ENCODE measurements at regions not wholly inside any gene's neighbourhood (a gene's known extent, or its start where the extent isn't known, plus 50 kb on each side); places are given as distances from the start of the nearest gene placed in this dataset.
A peak's percentile ranks its signal among the peaks of the same experiment; 100 is the strongest.

DNA sequence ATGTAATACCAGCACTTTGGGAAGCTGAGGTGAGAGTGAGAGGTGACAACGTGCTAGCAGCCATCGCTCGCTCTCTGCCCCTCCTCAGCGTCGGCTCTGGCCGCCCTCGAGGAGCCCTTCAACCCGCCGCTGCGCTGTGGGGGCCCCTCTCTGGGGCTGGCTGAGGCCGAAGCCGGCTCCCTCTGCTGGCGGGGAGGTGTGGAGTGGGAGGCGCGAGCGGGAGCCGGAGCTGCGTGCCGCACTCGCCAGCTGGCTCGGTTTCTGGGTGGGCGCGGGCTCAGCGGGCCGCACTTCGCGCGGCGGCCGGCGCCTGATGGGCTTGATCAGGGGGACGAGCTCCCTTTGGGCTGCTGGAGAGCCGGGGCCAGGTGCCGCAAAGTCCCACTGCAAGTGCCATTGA lies 98.9 kb upstream of the UBASH3B start:
- no peak overlapping the region for H2AK5ac ChIP-seq (ENCODE audit: low read length)
- no peaks in the 10 kb centered on the region for H3K79me2 ChIP-seq (ENCODE audit: control insufficient read depth, insufficient read depth, low read length)
- no peak overlapping the region for H2BK15ac ChIP-seq (replicated peaks; ENCODE audit: low read depth)
- H3K27me3 ChIP-seq (ENCODE audit: insufficient read depth, low read length, poor library complexity), result no peaks in the 10 kb centered on the region
- no peak overlapping the region for H3K4me2 ChIP-seq (ENCODE audit: low read length)
- H3K18ac ChIP-seq (ENCODE audit: low read length), result no peak overlapping the region
- peak overlapping the region; percentile 34 for H3K9ac ChIP-seq (ENCODE audit: low read length)
- H3K4me1 ChIP-seq (ENCODE audit: control insufficient read depth, low read depth, low read length), result no peaks in the 10 kb centered on the region
- no peak overlapping the region for H4K8ac ChIP-seq (ENCODE audit: low read depth, low read length)
- DNase-seq, result peak; percentile 54
- no CpG with 5 or more reads among the region's 34 CpGs for WGBS (ENCODE audit: extremely low coverage, insufficient coverage, low lambda C conversion rate)
- no peak overlapping the region for H3K27ac ChIP-seq (ENCODE audit: low read depth, low read length)
- H3K36me3 ChIP-seq (ENCODE audit: control insufficient read depth, insufficient read depth, low read length), result no peaks in the 10 kb centered on the region
- H3K56ac ChIP-seq (ENCODE audit: low read length), result peak overlapping the region; percentile 56
- no peak overlapping the region for H2BK120ac ChIP-seq (ENCODE audit: low read depth, low read length)
- H3K4me3 ChIP-seq (ENCODE audit: low read length), result no peak overlapping the region
- H3K79me1 ChIP-seq (ENCODE audit: low read length), result no peaks in the 10 kb centered on the region
- no peak overlapping the region for H3K23ac ChIP-seq (ENCODE audit: low read length)
- no peak overlapping the region for H2BK5ac ChIP-seq (ENCODE audit: low read length)
- H4K5ac ChIP-seq (ENCODE audit: low read length), result no peak overlapping the region
- H3K4ac ChIP-seq (ENCODE audit: low read depth, low read length), result no peak overlapping the region

DNA sequence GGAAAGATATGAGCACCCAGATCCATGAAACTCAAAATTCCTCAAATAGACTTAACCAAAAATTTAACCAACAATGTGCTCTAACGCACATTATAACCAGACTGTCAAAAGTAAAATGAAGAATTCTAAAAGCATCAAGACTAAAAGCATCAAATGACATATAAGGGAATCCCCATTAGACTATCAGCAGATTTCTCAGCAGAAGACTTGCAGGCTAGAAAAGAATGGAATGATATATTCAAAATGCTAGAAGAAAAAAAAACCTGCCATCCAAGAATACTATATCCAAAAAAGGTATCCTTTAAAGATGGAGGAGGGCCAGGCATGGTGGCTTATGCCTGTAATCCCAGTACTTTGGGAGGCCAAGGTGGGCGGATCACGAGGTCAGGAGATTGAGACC lies 117.5 kb upstream of the UBASH3B start:
- no peak overlapping the region for H3K9ac ChIP-seq (ENCODE audit: low read length)
- no peak overlapping the region for H3K4me2 ChIP-seq (ENCODE audit: low read length)
- no peak overlapping the region for H3K18ac ChIP-seq (ENCODE audit: low read length)
- no peaks in the 10 kb centered on the region for H3K27me3 ChIP-seq (ENCODE audit: insufficient read depth, low read length, poor library complexity)
- no peak overlapping the region for H3K56ac ChIP-seq (ENCODE audit: low read length)
- H2BK120ac ChIP-seq (ENCODE audit: low read depth, low read length), result no peak overlapping the region
- H3K4ac ChIP-seq (ENCODE audit: low read depth, low read length), result no peak overlapping the region
- no peak overlapping the region for H3K23ac ChIP-seq (ENCODE audit: low read length)
- DNase-seq, result no peak
- no peak overlapping the region for H3K4me3 ChIP-seq (ENCODE audit: low read length)
- no peak overlapping the region for H3K27ac ChIP-seq (ENCODE audit: low read depth, low read length)
- no CpG with 5 or more reads among the region's 3 CpGs for WGBS (ENCODE audit: extremely low coverage, insufficient coverage, low lambda C conversion rate)
- H4K5ac ChIP-seq (ENCODE audit: low read length), result no peak overlapping the region
- no peaks in the 10 kb centered on the region for H3K79me2 ChIP-seq (ENCODE audit: control insufficient read depth, insufficient read depth, low read length)
- no peaks in the 10 kb centered on the region for H3K36me3 ChIP-seq (ENCODE audit: control insufficient read depth, insufficient read depth, low read length)
- no peak overlapping the region for H2BK15ac ChIP-seq (replicated peaks; ENCODE audit: low read depth)
- no peak overlapping the region for H2AK5ac ChIP-seq (ENCODE audit: low read length)
- no peak overlapping the region for H4K8ac ChIP-seq (ENCODE audit: low read depth, low read length)
- no peaks in the 10 kb centered on the region for H3K4me1 ChIP-seq (ENCODE audit: control insufficient read depth, low read depth, low read length)
- H2BK5ac ChIP-seq (ENCODE audit: low read length), result no peak overlapping the region
- no peaks in the 10 kb centered on the region for H3K79me1 ChIP-seq (ENCODE audit: low read length)

DNA sequence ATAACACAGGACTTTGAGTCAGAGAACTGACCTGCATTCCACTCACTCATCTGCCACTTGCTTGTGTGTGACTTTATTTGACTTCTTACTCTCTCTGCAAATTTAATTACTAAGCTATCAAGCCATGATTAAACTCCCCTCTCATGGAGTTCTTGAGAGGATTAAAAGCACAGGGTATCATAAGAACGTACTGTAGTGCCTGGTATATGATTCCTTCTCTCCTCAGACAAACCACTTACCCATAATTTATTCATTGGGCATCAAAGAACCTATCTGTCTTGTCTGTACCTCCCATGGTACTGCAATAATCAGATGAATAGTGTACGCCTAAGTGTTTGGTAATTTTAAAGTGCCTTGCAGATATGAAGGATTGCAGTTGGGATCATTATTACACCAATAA lies 130.6 kb upstream of the UBASH3B start:
- Histone ChIP-seq H3K36me3 (ENCODE audit: control insufficient read depth, insufficient read depth, low read length) (no peaks in the 10 kb centered on the region), H3K27ac (ENCODE audit: low read depth, low read length) (no peak overlapping the region), H2AK5ac (ENCODE audit: low read length) (no peak overlapping the region), H3K4ac (ENCODE audit: low read depth, low read length) (peak overlapping the region; percentile 10), H3K4me1 (ENCODE audit: control insufficient read depth, low read depth, low read length) (peaks cover 7% of the 10 kb centered on the region), H2BK15ac (replicated peaks; ENCODE audit: low read depth) (peak overlapping the region; percentile 74), H3K18ac (ENCODE audit: low read length) (peak overlapping the region; percentile 28), H3K56ac (ENCODE audit: low read length) (peak overlapping the region; percentile 57), H3K79me2 (ENCODE audit: control insufficient read depth, insufficient read depth, low read length) (no peaks in the 10 kb centered on the region), H4K5ac (ENCODE audit: low read length) (peak overlapping the region; percentile 60), H3K27me3 (ENCODE audit: insufficient read depth, low read length, poor library complexity) (no peaks in the 10 kb centered on the region), H3K4me3 (ENCODE audit: low read length) (no peak overlapping the region), H2BK120ac (ENCODE audit: low read depth, low read length) (no peak overlapping the region), H3K79me1 (ENCODE audit: low read length) (no peaks in the 10 kb centered on the region), H3K9ac (ENCODE audit: low read length) (no peak overlapping the region), H2BK5ac (ENCODE audit: low read length) (peak overlapping the region; percentile 41), H3K4me2 (ENCODE audit: low read length) (no peak overlapping the region), H3K23ac (ENCODE audit: low read length) (no peak overlapping the region), H4K8ac (ENCODE audit: low read depth, low read length) (no peak overlapping the region)
- DNase-seq, result no peak
- no CpG with 5 or more reads among the region's 2 CpGs for WGBS (ENCODE audit: extremely low coverage, insufficient coverage, low lambda C conversion rate)

DNA sequence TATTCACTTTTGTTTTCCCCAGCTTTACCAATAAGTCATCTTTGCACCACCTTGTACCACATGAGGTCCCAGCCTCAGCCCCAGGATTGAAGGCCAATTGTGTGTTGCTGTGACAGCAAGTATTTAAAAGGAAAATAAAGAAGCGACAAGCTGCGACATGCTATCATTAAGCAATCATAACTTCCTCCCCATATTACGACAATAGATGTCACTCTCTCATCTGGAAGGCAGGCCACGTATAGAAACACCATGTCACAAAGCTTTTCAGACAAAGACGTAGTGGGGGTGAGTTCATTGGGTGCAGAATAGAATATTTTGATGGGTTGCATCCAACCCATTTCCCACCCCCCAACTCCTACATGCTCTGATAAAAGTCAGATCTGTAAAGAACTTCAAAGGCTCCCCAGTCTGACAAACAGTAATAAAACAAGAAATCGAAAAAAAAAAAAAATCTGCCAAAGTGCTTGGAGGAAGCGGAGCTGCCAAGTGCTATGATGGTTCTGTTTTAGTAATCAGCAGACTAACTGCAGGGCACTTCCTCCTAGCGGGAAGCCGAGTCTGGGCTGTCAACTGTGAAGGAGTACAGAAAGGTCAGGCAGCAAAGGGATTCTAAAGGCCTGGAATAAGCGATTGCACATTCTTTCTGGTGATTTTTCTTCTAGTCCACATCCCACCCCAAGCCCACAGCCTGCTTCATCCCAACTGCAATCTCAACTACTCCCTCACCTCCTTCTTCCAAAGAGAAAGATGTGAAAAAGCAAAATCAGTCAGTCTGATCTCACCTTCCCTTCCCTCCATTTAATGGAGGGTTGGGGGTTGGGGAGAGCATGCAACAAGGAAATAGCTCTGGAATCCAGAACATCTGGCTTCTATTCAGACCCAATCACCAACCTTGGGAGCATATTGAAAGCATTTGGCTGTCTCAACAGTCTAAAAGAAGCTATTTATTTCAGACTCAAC lies 131.4 kb upstream of the UBASH3B start:
- no peaks in the 10 kb centered on the region for H3K79me2 ChIP-seq (ENCODE audit: control insufficient read depth, insufficient read depth, low read length)
- H2BK15ac ChIP-seq (replicated peaks; ENCODE audit: low read depth), result no peak overlapping the region
- H4K8ac ChIP-seq (ENCODE audit: low read depth, low read length), result no peak overlapping the region
- H3K27me3 ChIP-seq (ENCODE audit: insufficient read depth, low read length, poor library complexity), result no peaks in the 10 kb centered on the region
- H3K9ac ChIP-seq (ENCODE audit: low read length), result no peak overlapping the region
- peak overlapping the region; percentile 94 for H3K4ac ChIP-seq (ENCODE audit: low read depth, low read length)
- H3K4me1 ChIP-seq (ENCODE audit: control insufficient read depth, low read depth, low read length), result peaks cover 7% of the 10 kb centered on the region
- H3K56ac ChIP-seq (ENCODE audit: low read length), result peak overlapping the region; percentile 61
- no CpG with 5 or more reads among the region's 10 CpGs for WGBS (ENCODE audit: extremely low coverage, insufficient coverage, low lambda C conversion rate)
- no peak overlapping the region for H4K5ac ChIP-seq (ENCODE audit: low read length)
- DNase-seq, result peak; percentile 86
- no peak overlapping the region for H2AK5ac ChIP-seq (ENCODE audit: low read length)
- no peak overlapping the region for H3K23ac ChIP-seq (ENCODE audit: low read length)
- no peak overlapping the region for H2BK120ac ChIP-seq (ENCODE audit: low read depth, low read length)
- no peak overlapping the region for H3K4me2 ChIP-seq (ENCODE audit: low read length)
- H3K18ac ChIP-seq (ENCODE audit: low read length), result peak overlapping the region; percentile 33
- H3K4me3 ChIP-seq (ENCODE audit: low read length), result no peak overlapping the region
- H3K27ac ChIP-seq (ENCODE audit: low read depth, low read length), result no peak overlapping the region
- H2BK5ac ChIP-seq (ENCODE audit: low read length), result peak overlapping the region; percentile 71
- no peaks in the 10 kb centered on the region for H3K36me3 ChIP-seq (ENCODE audit: control insufficient read depth, insufficient read depth, low read length)
- H3K79me1 ChIP-seq (ENCODE audit: low read length), result no peaks in the 10 kb centered on the region

DNA sequence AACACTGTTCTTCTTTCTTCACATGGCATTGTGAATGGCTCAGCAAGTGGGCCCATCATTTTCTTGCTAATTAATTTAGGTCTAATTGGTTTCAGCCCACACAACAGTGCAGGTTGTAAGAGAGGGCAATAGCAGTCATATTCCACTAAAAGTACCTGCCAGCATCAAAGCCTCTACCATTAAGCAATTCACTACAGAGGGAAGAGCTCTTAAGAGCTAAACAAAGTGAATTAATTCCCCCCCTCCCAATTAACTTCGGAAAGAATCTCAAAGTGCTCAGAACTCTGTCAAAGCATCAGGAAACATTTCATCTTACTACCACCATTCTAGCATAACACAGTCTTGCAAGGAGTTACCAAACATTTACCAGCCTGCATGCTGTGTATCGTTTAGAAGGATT lies 133.9 kb upstream of the UBASH3B start:
- H3K79me2 ChIP-seq (ENCODE audit: control insufficient read depth, insufficient read depth, low read length), result no peaks in the 10 kb centered on the region
- no peak overlapping the region for H3K56ac ChIP-seq (ENCODE audit: low read length)
- H3K4me2 ChIP-seq (ENCODE audit: low read length), result no peak overlapping the region
- H3K79me1 ChIP-seq (ENCODE audit: low read length), result no peaks in the 10 kb centered on the region
- no peak overlapping the region for H3K18ac ChIP-seq (ENCODE audit: low read length)
- H3K23ac ChIP-seq (ENCODE audit: low read length), result no peak overlapping the region
- H3K4me3 ChIP-seq (ENCODE audit: low read length), result no peak overlapping the region
- peaks cover 11% of the 10 kb centered on the region for H3K4me1 ChIP-seq (ENCODE audit: control insufficient read depth, low read depth, low read length)
- H2AK5ac ChIP-seq (ENCODE audit: low read length), result no peak overlapping the region
- H2BK5ac ChIP-seq (ENCODE audit: low read length), result no peak overlapping the region
- H3K4ac ChIP-seq (ENCODE audit: low read depth, low read length), result no peak overlapping the region
- H3K27me3 ChIP-seq (ENCODE audit: insufficient read depth, low read length, poor library complexity), result no peaks in the 10 kb centered on the region
- H4K8ac ChIP-seq (ENCODE audit: low read depth, low read length), result no peak overlapping the region
- no peak overlapping the region for H2BK15ac ChIP-seq (replicated peaks; ENCODE audit: low read depth)
- no peak overlapping the region for H4K5ac ChIP-seq (ENCODE audit: low read length)
- DNase-seq, result no peak
- no peak overlapping the region for H2BK120ac ChIP-seq (ENCODE audit: low read depth, low read length)
- no peak overlapping the region for H3K27ac ChIP-seq (ENCODE audit: low read depth, low read length)
- WGBS (ENCODE audit: extremely low coverage, insufficient coverage, low lambda C conversion rate), result no CpG with 5 or more reads among the region's 2 CpGs
- H3K36me3 ChIP-seq (ENCODE audit: control insufficient read depth, insufficient read depth, low read length), result no peaks in the 10 kb centered on the region
- H3K9ac ChIP-seq (ENCODE audit: low read length), result no peak overlapping the region

Data from mesendoderm (in vitro differentiated cells).